ENCODE measurements at regions not wholly inside any gene's neighbourhood (a gene's known extent, or its start where the extent isn't known, plus 50 kb on each side); places are given as distances from the start of the nearest gene placed in this dataset.

DNA sequence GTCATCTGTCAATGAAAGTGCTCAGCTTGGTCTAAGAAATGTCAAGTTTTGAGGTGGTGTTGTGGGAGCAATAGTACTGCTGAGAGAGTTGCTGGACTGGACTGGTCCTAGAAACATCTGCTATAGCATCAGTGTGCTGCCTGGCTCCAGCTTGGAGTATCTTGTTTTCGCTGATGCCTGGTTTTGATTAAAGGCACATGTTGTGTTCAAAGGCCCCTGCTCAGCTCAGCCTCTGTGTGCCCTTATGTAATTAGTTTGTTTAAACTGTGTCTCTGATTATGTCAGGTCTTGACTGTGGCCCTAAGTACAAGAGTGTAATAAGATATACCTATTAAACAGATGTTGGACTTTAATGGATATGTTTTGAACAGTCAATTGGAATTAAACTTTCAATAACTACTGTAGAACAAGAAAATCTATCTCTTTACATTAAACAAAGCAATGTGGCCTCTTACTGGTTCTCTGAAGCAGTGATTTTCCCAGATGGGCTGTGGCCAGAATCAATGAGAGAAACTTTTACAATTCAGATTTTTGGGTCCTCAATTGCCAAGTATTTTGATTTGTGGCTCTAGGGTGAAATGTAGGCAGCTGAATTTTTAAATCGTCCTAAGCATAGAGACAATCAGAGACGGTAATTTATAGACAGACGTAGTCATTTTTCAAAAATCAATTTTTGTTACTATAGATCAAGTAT is 668.2 kb downstream of the DHX35 start:
- Histone ChIP-seq H3K9me3 (replicated peaks; ENCODE audit: control insufficient read depth, low read depth, low read length) (no peaks in the 10 kb centered on the region), H3K36me3 (ENCODE audit: control insufficient read depth, insufficient read depth, low read length) (no peaks in the 10 kb centered on the region), H3K27ac (ENCODE audit: low read length) (no peak overlapping the region), H3K27me3 (ENCODE audit: control insufficient read depth, insufficient read depth, low read length) (no peaks in the 10 kb centered on the region), H3K4me1 (ENCODE audit: control insufficient read depth, insufficient read depth, low read length) (no peaks in the 10 kb centered on the region), H3K4me3 (ENCODE audit: low read length) (no peak overlapping the region)
- WGBS (ENCODE audit: insufficient coverage) = no CpG with 5 or more reads among the region's 4 CpGs
- DNase-seq = peak; percentile 63

GRCh38 chr20:39627765-39628164 is 665.6 kb downstream of the DHX35 start:
- no peak for DNase-seq
- Histone ChIP-seq H3K27ac (ENCODE audit: low read length) (no peak overlapping the region), H3K4me3 (ENCODE audit: low read length) (no peak overlapping the region), H3K27me3 (ENCODE audit: control insufficient read depth, insufficient read depth, low read length) (no peaks in the 10 kb centered on the region), H3K4me1 (ENCODE audit: control insufficient read depth, insufficient read depth, low read length) (no peaks in the 10 kb centered on the region), H3K36me3 (ENCODE audit: control insufficient read depth, insufficient read depth, low read length) (no peaks in the 10 kb centered on the region), H3K9me3 (replicated peaks; ENCODE audit: control insufficient read depth, low read depth, low read length) (no peaks in the 10 kb centered on the region)
- no CpG with 5 or more reads among the region's 1 CpG for WGBS (ENCODE audit: insufficient coverage)

DNA sequence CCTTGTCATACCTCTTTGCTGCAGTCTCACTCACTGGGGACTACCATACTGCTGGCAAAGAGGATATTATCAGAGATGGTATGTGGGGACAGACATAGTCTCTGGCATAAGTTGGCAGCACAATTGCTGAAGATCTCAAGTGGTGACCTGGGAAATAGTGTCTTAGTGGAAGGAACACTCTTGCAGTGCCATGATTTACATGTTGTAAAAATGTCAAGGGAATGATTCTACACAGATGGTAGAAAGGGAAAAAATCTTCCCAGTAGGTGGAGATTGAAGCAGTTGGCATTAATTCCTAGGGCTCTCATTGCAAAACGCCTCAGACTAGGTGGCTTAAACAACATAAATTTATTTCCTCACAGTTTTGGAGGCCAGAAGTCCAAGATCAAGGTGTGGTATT is 662.2 kb downstream of the DHX35 start:
- Histone ChIP-seq H3K4me1 (ENCODE audit: control insufficient read depth, insufficient read depth, low read length) (no peaks in the 10 kb centered on the region), H3K27me3 (ENCODE audit: control insufficient read depth, insufficient read depth, low read length) (no peaks in the 10 kb centered on the region), H3K36me3 (ENCODE audit: control insufficient read depth, insufficient read depth, low read length) (no peaks in the 10 kb centered on the region), H3K27ac (ENCODE audit: low read length) (no peak overlapping the region), H3K9me3 (replicated peaks; ENCODE audit: control insufficient read depth, low read depth, low read length) (no peaks in the 10 kb centered on the region), H3K4me3 (ENCODE audit: low read length) (no peak overlapping the region)
- no peak for DNase-seq
- WGBS (ENCODE audit: insufficient coverage) = no CpG with 5 or more reads among the region's 1 CpG

DNA sequence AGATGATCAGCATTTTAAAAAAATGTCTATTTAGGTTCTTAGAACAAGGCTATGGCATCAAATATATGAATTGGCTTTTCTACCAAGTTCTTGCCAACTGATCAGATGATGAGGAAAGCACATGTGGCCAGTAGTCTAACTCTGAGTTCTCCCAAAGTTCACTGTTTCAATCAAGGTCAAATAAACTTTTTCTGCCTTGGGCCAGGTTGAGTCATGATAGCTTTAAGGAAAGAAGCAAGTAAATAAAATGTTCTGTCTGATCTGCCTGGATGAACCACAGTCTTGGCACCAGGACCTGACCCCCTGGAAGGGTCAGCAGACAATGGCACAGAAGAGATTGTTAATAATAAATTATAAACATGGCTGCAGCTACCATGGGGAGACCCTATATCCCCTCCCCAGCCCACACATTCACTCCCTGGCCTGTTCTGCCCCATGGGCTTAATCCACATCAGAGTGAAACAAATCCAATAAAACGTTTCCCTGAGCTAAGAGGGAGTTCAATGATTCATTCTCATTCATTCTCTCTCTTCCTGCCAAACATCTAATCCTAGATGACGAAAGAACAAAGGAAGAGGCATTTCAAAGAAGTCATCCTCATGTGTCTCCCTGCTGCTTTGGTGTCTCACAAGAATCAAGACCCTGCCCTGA is 661.6 kb downstream of the DHX35 start:
- no peak overlapping the region for H3K27ac ChIP-seq (ENCODE audit: low read length)
- no CpG with 5 or more reads among the region's 2 CpGs for WGBS (ENCODE audit: insufficient coverage)
- DNase-seq = no peak

DNA sequence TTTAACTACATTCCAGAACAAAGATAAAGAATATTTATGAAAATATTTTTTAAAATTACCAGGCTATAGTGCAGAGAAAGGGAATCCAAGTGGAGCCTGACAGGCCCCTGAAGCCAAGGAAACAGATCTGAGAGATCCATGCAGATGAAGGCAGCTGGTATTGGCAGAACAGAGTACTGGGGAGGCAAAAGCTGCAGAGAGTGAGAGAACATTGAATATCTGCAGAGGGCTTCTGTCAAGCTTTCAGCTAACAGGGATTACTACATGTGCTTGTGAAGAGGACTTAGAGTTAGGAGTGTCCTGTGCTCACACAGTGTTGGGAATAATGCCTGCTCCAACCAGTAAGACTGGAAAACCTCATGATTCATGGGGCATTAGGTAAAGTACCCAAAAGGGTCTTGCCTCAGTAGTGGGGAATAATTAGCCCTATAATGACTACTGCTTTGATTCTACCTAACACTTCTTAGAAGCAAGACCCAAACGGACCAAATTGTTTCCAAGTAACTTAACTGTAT is 657.2 kb downstream of the DHX35 start:
- no peak overlapping the region for H3K27ac ChIP-seq (ENCODE audit: low read length)
- H3K27me3 ChIP-seq (ENCODE audit: control insufficient read depth, insufficient read depth, low read length) = no peaks in the 10 kb centered on the region
- no peaks in the 10 kb centered on the region for H3K4me1 ChIP-seq (ENCODE audit: control insufficient read depth, insufficient read depth, low read length)
- no peaks in the 10 kb centered on the region for H3K36me3 ChIP-seq (ENCODE audit: control insufficient read depth, insufficient read depth, low read length)
- DNase-seq = no peak
- H3K4me3 ChIP-seq (ENCODE audit: low read length) = no peak overlapping the region
- no CpG with 5 or more reads among the region's 1 CpG for WGBS (ENCODE audit: insufficient coverage)
- H3K9me3 ChIP-seq (replicated peaks; ENCODE audit: control insufficient read depth, low read depth, low read length) = no peaks in the 10 kb centered on the region

More for the DNA sequence above, 661.6 kb downstream of the DHX35 start:
- Histone ChIP-seq H3K4me3 (ENCODE audit: low read length) (no peak overlapping the region), H3K27me3 (ENCODE audit: control insufficient read depth, insufficient read depth, low read length) (no peaks in the 10 kb centered on the region), H3K36me3 (ENCODE audit: control insufficient read depth, insufficient read depth, low read length) (no peaks in the 10 kb centered on the region), H3K9me3 (replicated peaks; ENCODE audit: control insufficient read depth, low read depth, low read length) (no peaks in the 10 kb centered on the region), H3K4me1 (ENCODE audit: control insufficient read depth, insufficient read depth, low read length) (no peaks in the 10 kb centered on the region)

- Histone ChIP-seq H3K4me3 (ENCODE audit: low read length) (no peak overlapping the region), H3K36me3 (ENCODE audit: control insufficient read depth, insufficient read depth, low read length) (no peaks in the 10 kb centered on the region), H3K27me3 (ENCODE audit: control insufficient read depth, insufficient read depth, low read length) (no peaks in the 10 kb centered on the region), H3K4me1 (ENCODE audit: control insufficient read depth, insufficient read depth, low read length) (no peaks in the 10 kb centered on the region), H3K27ac (ENCODE audit: low read length) (no peak overlapping the region), H3K9me3 (replicated peaks; ENCODE audit: control insufficient read depth, low read depth, low read length) (peaks cover 3% of the 10 kb centered on the region)
- no CpG with 5 or more reads among the region's 3 CpGs for WGBS (ENCODE audit: insufficient coverage)
- no peak for DNase-seq
Measured at GRCh38 chr20:39611901-39612300, 649.8 kb downstream of the DHX35 start.

DNA sequence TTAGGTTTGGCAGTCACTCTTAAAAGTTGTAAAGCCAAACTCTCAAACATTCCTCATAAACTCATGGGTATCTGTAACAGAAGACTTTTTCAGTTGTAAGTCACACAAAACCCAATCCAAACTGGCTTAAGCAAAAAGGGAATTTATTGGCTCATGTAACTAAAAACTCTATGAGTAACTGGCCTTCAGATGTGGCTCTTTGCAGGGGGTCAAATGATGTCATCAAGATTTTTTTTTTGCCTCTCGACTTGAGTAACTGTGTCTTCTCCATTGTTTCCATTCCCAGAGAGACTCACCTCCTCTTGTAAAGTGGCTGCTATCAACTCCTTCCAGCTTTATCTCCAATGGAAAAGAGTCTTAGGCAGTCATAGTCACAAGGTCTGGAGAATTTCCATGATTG is 645.0 kb downstream of the DHX35 start:
- Histone ChIP-seq H3K36me3 (ENCODE audit: control insufficient read depth, insufficient read depth, low read length) (no peaks in the 10 kb centered on the region), H3K4me1 (ENCODE audit: control insufficient read depth, insufficient read depth, low read length) (no peaks in the 10 kb centered on the region)
- DNase-seq = peak; percentile 67

GRCh38 chr20:39605908-39606307 is 643.8 kb downstream of the DHX35 start:
- 58% methylated on average over 2 of the region's 3 CpGs for WGBS (ENCODE audit: insufficient coverage)
- Histone ChIP-seq H3K9me3 (replicated peaks; ENCODE audit: control insufficient read depth, low read depth, low read length) (no peaks in the 10 kb centered on the region), H3K4me1 (ENCODE audit: control insufficient read depth, insufficient read depth, low read length) (no peaks in the 10 kb centered on the region), H3K36me3 (ENCODE audit: control insufficient read depth, insufficient read depth, low read length) (no peaks in the 10 kb centered on the region), H3K27ac (ENCODE audit: low read length) (no peak overlapping the region), H3K4me3 (ENCODE audit: low read length) (no peak overlapping the region), H3K27me3 (ENCODE audit: control insufficient read depth, insufficient read depth, low read length) (no peaks in the 10 kb centered on the region)
- no peak for DNase-seq

More for the DNA sequence above, 645.0 kb downstream of the DHX35 start:
- no CpG with 5 or more reads among the region's 1 CpG for WGBS (ENCODE audit: insufficient coverage)
- Histone ChIP-seq H3K4me3 (ENCODE audit: low read length) (no peak overlapping the region), H3K27me3 (ENCODE audit: control insufficient read depth, insufficient read depth, low read length) (no peaks in the 10 kb centered on the region), H3K27ac (ENCODE audit: low read length) (no peak overlapping the region), H3K9me3 (replicated peaks; ENCODE audit: control insufficient read depth, low read depth, low read length) (peaks cover 3% of the 10 kb centered on the region)

- Histone ChIP-seq H3K27ac (ENCODE audit: low read length) (no peak overlapping the region), H3K27me3 (ENCODE audit: control insufficient read depth, insufficient read depth, low read length) (no peaks in the 10 kb centered on the region), H3K4me3 (ENCODE audit: low read length) (no peak overlapping the region), H3K36me3 (ENCODE audit: control insufficient read depth, insufficient read depth, low read length) (no peaks in the 10 kb centered on the region), H3K4me1 (ENCODE audit: control insufficient read depth, insufficient read depth, low read length) (no peaks in the 10 kb centered on the region), H3K9me3 (replicated peaks; ENCODE audit: control insufficient read depth, low read depth, low read length) (no peaks in the 10 kb centered on the region)
- DNase-seq = no peak
- WGBS (ENCODE audit: insufficient coverage) = no CpG with 5 or more reads among the region's 2 CpGs
Measured at GRCh38 chr20:39605361-39605760, 643.2 kb downstream of the DHX35 start.

DNA sequence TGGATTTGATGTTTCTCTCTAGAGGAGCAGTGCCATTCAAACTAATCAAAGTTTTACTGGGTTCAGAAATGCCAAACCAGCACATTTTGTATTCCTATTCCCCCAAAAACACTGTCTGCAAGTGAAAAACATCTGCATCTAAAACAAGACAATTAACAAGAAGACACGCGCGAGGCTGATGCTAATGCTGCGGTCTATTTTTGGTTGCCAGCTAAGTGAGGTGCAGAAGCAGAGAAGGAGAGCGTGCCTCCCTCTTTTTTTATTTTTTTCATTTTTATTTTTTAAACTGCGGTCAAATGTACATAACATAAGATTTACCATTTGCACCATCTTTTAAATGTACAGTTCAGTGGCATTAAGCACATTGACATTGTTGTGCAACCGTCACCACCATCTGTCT is 641.1 kb downstream of the DHX35 start:
- no peaks in the 10 kb centered on the region for H3K36me3 ChIP-seq (ENCODE audit: control insufficient read depth, insufficient read depth, low read length)
- no peak overlapping the region for H3K4me3 ChIP-seq (ENCODE audit: low read length)
- no peak overlapping the region for H3K27ac ChIP-seq (ENCODE audit: low read length)
- WGBS (ENCODE audit: insufficient coverage) = 76% methylated on average over 3 of the region's 7 CpGs
- H3K27me3 ChIP-seq (ENCODE audit: control insufficient read depth, insufficient read depth, low read length) = no peaks in the 10 kb centered on the region
- no peaks in the 10 kb centered on the region for H3K9me3 ChIP-seq (replicated peaks; ENCODE audit: control insufficient read depth, low read depth, low read length)
- no peaks in the 10 kb centered on the region for H3K4me1 ChIP-seq (ENCODE audit: control insufficient read depth, insufficient read depth, low read length)
- no peak for DNase-seq
